ENCODE measurements at regions not wholly inside any gene's neighbourhood (a gene's known extent, or its start where the extent isn't known, plus 50 kb on each side); places are given as distances from the start of the nearest gene placed in this dataset.
A peak's percentile ranks its signal among the peaks of the same experiment; 100 is the strongest.
"Not testable (repeated sequence)": the region's sequence is repeated elsewhere in the genome, so short reads cannot be mapped to it uniquely, and the experiment has no call there.

- DNase-seq: no peak
These were observed 51.3 kb upstream of the SUB1 start for GRCh38 chr5:32534041-32534440.

GRCh38 chr5:32531885-32532520 is 53.4 kb upstream of the SUB1 start:
- peak; percentile 79 for DNase-seq

DNA sequence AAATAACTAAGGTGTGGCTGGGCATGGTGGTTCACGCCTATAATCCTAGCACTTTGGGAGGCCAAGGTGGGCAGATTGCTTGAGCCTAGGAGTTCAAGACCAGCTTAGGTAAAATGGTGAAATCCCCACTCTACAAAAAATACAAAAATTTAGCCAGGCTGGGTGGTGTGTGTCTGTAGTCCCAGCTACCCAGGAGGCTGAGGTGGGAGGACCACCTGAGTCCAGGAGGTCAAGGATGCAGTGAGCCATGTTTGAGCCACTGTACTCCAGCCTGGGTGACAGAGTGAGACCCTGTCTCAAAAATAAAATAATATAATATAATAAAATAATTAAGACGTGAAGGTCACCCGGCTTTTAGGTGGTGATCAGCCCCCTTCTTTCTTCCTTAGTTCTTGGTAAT is 58.0 kb upstream of the SUB1 start:
- not testable (repeated sequence) for DNase-seq

GRCh38 chr5:32526810-32527209 is 58.5 kb upstream of the SUB1 start:
- no peak for DNase-seq

GRCh38 chr5:32523625-32524024 is 61.7 kb upstream of the SUB1 start:
- DNase-seq: peak; percentile 25

DNA sequence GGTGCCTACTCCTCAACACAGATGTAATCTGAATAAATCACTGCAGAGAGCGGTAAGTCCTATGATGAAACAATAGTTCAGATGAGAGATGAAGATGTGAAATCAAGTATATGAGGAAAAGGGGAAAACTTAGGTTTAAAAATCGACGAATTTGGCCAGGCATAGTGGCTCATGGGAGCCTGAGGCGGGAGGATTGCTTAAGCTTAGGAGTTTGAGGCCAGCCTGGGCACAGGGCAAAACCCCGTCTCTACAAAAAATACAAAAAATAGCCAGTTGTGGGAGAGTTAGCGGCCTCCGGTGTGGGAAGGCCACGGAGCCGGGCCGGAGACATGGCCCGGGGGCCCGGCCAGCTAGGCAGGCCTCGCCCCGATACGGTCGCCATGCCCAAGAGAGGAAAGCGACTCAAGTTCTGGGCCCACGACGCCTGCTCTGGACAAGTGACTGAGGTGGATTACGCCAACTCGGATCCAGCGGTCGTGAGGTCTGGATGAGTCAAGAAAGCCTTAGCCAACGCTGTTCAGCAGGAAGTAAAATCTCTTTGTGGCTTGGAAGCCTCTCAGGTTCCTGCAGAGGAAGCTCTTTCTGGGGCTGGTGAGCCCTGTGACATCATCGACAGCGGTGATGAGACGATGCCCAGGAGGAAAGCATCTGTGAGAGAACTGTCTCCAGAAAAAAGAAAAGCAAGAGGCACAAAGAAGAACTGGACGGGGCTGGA is 62.8 kb upstream of the SUB1 start:
- no peak for DNase-seq

DNA sequence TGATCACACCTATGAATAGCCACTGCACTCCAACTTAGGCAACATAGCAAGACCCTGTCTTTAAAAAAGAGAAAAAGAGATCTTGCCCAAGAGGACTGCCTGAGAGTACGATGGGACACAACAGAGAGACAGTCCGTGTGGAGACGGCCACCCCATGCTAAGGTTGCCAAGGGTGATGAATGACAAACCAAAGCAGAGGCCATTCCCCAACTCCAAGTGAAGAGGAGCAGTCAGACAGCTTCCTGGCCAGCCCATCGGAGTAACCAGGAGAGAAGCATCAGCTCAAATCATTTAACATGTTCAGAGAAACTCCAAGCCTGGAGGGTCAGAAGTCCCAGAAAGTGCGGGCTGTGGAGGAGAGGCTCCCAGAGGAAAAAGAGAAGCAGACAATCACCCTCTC is 63.9 kb upstream of the SUB1 start:
- no peak for DNase-seq

GRCh38 chr5:32520972-32521371 is 64.4 kb upstream of the SUB1 start:
- no peak for DNase-seq

DNA sequence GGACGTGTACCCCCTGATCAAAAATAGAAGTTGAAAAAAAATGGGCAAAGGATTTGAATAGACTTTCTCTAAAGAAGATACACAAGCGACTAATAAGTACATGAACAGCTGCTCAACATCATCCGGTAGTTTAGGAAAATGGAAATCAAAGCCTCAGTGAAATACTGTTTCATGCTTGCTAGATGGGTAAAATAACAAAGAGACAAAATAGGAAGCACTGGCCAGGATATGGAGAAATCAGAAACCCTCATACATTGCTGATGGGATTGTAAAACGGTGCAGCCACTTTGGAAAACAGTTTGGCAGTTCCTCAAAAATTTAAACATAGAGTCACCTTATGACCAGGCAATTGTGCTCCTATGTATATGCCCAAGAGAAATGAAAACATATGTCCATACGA is 65.0 kb upstream of the SUB1 start:
- no peak for DNase-seq

GRCh38 chr5:32519508-32519907 is 65.8 kb upstream of the SUB1 start:
- DNase-seq: no peak

DNA sequence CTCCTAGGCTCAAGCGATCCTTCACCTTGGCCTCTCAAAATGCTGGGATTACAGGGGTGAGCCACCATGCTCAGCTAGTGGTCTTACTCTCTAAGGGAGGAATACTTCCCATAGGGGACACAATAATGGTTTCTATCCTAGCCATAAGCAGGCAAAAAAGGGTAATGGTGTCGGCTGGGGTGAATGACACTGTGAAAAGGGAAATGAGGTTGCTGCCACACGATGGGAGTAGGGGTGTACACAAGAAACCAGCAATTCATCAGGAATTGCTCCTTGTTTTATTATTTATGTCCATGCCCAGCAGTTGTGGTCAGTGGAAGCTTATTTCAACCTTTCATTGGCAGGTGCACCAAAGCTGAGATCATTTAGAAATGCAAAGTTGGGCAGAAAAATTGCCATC is 70.3 kb upstream of the ZFR start:
- DNase-seq: no peak

- DNase-seq: no peak
These were observed 68.4 kb upstream of the ZFR start for GRCh38 chr5:32512926-32513325.

DNA sequence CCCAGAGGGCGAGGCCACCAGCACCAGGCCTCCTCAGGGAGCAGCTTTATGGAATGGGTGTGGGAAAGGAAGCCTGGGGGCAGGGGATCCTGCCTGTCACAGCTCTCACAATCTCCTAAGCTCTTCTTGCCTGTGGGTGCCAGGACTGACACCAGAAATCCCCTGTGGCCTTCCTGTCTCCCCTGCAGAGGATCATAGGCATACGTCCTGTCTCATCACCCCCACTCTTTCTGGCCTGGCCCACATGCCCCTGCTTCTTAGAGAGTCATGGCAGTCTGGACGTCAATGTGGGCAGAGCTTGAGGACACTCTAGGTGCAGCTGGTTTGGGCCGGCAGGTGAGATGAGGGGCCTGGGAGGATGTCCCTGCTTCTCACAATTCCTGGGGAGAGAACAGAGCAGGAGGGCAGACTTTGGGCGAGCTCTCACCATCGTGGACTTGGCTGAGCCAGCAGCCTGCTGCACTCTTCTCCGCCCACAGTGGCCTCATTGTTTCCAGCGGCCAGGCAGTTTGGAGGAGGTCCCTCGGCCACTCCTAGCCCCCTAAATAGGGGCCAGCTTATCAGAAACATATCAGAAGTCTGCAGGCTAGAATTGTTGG is 67.3 kb upstream of the ZFR start:
- peak; percentile 44 for DNase-seq

DNA sequence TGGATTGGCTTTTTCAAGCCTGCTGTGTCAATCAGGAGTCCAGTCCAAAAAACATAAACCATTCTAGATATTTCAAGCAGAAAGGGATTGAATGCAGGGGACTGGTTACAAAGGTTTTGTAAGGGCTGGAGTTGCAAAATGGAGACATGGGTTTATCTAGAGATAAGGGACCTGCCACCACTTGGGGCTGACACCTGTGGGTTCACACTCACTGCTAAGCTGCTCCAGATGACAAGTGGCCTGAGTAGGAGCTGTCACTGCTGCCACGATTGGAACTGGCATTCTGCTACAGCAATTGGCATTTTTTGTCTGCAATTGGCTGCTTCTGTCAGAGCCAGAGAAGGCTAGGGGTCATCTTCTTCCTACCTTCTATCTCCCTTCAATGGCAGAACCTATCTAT is 66.3 kb upstream of the ZFR start:
- no peak for DNase-seq

- no peak for DNase-seq
These were observed 64.6 kb upstream of the ZFR start for GRCh38 chr5:32508806-32509805.

DNA sequence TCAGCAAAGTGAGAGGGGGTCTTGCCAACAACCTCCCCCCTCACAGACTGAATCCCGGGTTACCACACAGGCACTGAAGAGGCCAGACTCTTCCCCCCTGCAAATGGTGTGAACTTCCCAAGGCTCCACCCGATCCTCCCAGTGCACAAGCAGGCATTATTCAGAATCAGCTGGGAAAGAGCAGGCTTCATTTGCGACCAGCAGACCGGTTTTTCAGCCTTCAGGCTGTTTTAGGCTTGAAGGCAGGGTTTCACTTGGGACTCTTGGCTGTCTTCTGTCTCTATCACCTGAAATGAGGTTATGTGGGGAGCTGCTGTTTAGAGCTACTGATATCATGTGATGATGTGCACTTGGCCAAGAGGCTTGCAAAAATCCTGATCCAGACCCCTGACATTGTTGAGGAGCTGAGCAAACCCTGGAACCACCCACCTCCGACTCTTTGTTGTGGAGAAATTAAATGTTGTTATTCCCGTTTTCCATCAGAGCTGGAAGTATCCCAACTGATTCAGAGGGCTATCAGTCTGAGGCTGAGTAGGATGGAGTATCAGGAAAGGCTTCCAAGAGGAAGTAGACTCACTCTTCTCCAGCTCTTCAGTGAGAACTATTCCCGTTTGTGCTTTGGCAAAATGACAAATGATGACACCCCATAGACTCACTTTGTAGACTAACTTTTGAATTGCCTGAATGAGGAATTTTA is 63.3 kb upstream of the ZFR start:
- DNase-seq: no peak

DNA sequence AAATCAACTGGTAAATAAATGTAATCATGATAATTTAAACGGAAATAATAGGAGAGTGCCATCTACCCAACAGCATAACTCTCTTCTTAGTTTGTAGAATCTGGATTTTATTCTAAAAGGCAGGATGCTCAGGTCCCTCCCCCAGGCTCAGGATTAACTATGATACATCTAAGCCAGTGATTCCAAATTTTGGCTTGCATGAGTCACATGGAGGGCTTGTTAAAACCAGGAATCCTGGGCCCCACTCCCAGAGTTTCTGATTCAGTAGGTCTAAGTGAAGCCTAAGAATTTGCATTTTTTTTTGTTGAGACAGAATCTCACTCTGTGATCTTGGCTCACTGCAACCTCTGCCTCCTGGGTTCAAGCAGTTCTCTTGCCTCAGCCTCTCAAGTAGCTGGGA is 62.3 kb upstream of the ZFR start:
- DNase-seq: no peak

GRCh38 chr5:32506201-32506661 is 61.7 kb upstream of the ZFR start:
- DNase-seq: peak; percentile 90

DNA sequence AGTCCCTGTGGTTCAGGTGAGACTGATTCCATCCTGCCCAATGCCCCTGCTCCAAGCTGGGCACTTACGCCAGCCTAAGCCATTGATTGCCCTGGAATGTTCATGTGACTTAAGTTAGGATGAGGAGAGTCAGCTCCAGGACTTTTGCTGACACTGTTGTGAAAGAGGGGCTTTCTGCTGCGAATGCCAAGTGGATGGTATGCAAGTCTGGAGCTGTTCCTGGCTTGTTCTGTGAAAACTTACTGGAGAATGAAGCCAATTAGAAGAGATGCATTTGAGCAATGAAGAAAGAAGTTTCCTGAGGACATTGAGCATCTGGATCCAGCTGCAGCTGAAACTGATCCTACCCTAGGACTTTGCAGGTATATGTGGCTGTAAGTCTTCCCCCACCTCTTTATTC is 61.2 kb upstream of the ZFR start:
- DNase-seq: no peak

DNA sequence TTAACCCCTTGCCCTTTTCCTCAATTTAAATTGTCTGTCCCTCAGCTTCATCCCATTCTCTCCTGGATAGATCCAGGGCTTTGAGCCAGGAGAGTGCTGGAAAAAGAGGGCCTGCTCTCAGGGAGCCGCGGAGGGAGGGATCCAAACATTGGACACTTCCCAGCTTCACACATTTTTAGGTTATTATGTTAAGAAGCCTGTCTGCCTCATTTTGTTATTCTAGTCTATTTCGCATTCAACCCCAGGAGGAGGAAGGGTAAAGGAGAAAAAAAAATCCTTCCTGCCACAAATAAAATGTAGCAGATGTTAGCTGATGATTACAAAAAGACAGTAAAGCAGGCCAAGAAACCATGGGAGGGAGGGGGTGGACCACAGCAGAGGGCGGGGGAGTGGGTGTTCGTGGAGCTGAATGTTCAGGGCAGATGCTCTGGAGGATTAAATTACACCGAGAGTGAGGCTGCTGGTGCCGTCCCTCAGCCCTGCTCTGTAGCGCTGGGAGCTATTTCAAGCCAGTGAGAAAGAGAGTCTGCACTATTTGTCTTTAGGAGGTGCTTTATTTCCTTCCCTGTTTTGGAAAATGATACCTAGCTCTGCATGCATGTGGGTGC is 60.6 kb upstream of the ZFR start:
- DNase-seq: peak; percentile 97

- no peak for DNase-seq
These were observed 59.9 kb upstream of the ZFR start for GRCh38 chr5:32504329-32504988.

DNA sequence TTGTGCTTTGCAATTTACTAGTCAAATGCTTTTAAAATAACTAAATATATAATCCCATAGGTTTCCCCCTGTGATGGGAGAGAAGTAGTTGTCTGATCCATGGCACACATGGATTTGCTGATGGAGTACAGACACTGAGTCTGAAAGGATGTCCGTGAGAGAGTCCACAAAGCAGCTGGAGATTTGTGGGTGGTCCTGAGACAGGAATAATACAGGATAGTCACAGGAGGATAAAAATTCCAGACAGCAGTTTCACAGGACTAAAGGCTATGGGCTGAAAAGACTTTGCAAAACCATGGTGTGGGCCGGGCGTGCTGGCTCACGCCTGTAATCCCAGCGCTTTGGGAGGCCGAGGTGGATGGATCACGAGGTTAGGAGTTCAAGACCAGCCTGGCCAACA is 58.7 kb upstream of the ZFR start:
- no peak for DNase-seq
